ENCODE measurements at regions not wholly inside any gene's neighbourhood (a gene's known extent, or its start where the extent isn't known, plus 50 kb on each side); places are given as distances from the start of the nearest gene placed in this dataset.

GRCh38 chr9:21669701-21670100 lies 132.7 kb upstream of the MTAP start:
- no peak for DNase-seq (ENCODE audit: low read depth)

GRCh38 chr9:21670374-21670773 lies 132.1 kb upstream of the MTAP start:
- DNase-seq (ENCODE audit: low read depth) = no peak

DNA sequence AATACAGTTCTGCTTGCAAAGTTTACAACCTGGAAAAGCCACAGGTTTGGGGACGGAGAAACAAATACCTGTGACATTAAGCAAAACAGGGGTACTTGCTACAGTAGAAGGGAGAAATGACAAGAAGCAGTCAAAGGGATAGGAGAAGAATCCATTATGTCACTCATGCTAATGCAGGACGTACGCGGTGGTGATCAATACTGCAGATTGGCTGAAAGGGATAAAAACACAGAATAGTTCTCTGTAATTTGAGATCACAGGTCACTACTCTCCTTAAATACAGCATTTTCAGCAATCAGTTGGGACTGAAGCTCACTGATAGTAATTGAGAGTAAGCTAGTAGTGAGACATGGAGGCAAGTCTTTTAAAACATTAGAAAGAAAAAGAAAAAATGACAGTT lies 130.3 kb upstream of the MTAP start:
- no peak for DNase-seq (ENCODE audit: low read depth)

GRCh38 chr9:21672761-21673160 lies 129.7 kb upstream of the MTAP start:
- DNase-seq (ENCODE audit: low read depth) = no peak

- no peak for DNase-seq (ENCODE audit: low read depth)
Observed at GRCh38 chr9:21674894-21675293, 127.5 kb upstream of the MTAP start.

- no peak for DNase-seq (ENCODE audit: low read depth)
Observed at GRCh38 chr9:21677387-21677786, 125.0 kb upstream of the MTAP start.

- DNase-seq (ENCODE audit: low read depth) = no peak
Observed at GRCh38 chr9:21677834-21678233, 124.6 kb upstream of the MTAP start.

DNA sequence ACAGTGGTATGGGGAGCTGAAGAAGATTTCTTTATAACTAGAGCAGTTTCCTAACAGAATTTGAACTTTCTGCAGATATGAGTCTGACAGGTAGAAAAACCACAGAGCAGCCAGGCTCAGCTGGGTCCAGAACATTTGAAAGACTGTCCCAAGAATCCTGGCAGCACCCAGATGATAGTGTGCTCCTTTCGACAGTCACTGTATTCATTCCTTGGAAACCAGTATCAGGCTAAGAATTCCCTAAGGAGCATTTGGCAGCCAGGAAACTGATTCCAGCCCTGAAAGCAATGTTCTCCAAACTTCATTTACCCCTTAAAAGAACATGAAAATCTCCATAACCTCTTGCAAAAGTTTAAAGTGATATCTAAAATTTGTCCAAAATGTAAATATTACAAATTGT lies 123.0 kb upstream of the MTAP start:
- DNase-seq (ENCODE audit: low read depth) = no peak

GRCh38 chr9:21680590-21680989 lies 121.8 kb upstream of the MTAP start:
- no peak for DNase-seq (ENCODE audit: low read depth)

GRCh38 chr9:21681641-21682040 lies 120.8 kb upstream of the MTAP start:
- no peak for DNase-seq (ENCODE audit: low read depth)

DNA sequence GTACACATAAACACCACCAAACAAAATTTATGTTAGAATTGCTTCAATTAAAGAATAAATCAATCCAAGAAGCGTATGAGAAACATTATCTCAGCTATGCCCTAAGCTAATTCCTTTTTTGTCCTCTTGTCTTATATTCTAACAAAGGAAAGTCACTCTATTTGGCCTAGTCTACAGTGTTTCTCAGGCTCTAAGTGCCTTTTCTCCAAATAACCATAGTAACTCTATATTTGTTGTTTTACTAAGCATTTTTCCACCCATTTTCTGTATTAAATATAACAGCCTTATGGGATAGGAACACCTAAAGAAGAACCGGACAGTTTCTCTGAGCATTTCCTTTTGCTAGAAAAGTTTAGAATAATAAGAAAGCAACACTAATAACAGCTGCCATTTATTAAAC lies 120.1 kb upstream of the MTAP start:
- DNase-seq (ENCODE audit: low read depth) = no peak

DNA sequence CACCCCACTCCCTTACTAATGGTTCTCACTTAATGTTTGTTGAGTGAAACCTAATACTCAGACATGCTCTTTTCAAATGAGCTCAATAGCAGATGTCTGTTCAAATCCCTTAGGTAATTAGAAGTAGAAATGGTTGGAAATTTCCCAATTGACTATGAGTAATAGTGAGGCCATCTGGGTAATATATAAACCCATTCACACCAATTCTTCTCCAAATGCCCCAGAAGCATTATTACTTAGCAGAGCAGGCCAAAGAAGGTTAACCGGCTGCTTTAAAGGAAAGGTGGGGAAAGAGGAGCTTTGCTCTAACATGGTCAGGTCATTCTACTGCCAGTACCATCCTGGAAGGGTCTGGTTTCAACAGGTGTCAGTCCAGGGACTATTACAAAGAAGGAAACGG lies 119.5 kb upstream of the MTAP start:
- DNase-seq (ENCODE audit: low read depth) = no peak

DNA sequence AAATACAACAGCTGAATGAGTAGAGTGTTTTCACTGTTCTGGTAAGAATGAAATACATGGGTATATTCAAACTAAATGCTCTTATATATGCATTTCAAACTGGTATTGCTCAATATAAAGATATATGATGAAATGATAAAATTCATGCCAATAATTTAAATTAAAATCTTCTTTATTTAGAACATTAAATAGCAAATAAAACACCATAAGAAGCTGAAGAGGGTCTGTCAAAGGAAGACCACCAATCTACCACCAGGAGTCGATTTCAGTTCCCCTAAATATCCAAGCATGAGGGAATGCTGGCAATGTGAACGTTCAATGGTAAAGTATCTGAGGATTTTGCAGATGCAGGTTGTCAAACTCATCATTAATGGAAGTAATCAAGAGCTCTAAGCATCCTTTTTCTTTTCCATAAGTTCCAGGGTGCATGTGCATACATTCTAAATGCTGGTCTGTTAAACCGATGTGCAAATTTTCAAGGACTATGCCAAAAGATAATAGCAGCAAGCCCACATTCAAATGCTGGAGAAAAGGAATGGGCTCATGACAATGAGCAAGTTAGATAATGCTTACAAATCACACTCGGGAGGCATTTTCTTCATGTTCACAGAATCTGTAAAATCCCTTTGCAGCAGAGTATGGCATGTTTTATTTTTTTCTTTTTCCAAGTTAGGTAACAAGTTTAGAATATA lies 118.8 kb upstream of the MTAP start:
- no peak for DNase-seq (ENCODE audit: low read depth)

GRCh38 chr9:21684231-21684630 lies 118.2 kb upstream of the MTAP start:
- no peak for DNase-seq (ENCODE audit: low read depth)

GRCh38 chr9:21684831-21685362 lies 117.5 kb upstream of the MTAP start:
- no peak for DNase-seq (ENCODE audit: low read depth)

GRCh38 chr9:21685502-21685901 lies 116.9 kb upstream of the MTAP start:
- no peak for DNase-seq (ENCODE audit: low read depth)

- DNase-seq (ENCODE audit: low read depth) = no peak
Observed at GRCh38 chr9:21686738-21687137, 115.7 kb upstream of the MTAP start.

DNA sequence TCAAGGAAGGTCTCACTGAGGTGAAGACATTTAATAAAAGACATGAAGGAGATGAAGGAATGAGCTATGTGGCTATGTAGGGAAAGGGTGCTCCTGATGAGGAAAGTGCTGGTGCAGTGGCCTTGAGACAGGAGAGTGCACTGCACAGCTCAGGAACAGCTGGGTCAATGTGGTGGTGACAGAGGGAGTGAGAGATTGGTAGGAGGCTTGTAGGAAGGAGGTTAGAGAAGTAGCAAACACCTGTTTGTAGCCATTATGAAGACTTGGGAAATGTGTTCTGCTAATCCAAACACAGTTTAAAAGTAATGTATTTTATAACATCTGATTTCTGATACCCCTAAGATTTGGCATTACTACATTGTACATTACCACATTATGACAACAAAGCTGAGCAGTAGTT lies 115.1 kb upstream of the MTAP start:
- no peak for DNase-seq (ENCODE audit: low read depth)

DNA sequence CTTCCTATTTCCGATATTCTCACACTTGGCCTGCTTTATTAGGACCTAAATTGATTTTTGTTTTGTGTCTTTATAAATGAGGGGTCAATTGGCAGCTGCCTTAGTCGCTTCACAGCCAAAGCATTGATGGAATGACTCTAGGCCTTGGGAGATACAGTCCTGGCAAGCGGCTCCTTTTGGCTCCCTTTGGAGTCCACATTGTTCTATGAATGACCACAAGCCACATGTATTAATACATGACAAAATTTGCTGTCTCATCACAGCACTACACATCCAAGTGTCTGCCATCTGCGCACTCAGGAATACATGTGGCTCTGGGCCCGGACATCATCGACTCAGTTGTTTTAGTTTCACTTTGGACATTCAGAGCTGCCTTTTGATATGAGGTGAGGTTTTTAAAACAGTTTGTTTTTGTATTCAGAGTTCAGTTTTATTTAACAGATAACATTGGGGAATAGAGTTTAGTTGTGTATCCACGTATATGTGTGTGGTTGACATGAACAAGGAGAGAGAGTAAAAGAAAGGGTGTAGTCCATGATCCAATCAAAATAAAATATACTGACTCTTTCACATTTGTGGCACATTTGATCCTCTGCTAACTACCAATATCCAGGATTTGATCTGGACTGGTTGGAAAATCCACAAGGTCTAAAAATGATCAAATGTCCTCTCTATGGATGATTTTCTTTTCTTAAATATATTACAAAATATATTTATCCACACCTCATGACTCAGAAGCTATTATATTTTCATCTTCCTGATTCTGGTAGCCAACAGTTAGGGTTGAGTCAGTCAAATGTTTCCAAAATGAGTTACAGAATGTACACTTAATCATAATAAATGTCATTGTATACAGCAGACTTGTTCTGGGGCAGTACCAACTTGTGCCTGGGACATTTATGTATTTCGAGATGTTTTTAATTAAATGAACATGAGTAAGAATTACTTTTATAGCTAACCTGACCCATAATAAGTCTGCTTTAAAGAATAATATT lies 114.0 kb upstream of the MTAP start:
- no peak for DNase-seq (ENCODE audit: low read depth)

DNA sequence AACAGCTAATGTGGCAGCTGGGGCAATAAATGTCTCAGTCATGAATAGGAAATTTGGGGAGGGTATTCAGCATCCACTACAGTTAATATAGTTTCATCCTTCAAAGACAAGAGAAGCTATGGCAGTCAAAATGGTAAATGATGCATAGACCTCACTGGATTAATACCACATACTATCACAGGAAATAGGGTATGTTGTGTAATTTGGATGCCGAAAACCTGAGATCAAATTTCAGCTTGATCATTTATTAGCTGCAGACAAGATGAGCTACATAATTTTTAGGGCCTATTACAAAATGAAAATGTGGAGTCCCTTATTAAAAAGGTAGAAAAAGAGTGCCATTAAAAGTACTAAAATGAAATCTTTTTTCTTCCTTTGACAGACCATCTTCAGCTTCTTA lies 112.6 kb upstream of the MTAP start:
- DNase-seq (ENCODE audit: low read depth) = no peak

DNA sequence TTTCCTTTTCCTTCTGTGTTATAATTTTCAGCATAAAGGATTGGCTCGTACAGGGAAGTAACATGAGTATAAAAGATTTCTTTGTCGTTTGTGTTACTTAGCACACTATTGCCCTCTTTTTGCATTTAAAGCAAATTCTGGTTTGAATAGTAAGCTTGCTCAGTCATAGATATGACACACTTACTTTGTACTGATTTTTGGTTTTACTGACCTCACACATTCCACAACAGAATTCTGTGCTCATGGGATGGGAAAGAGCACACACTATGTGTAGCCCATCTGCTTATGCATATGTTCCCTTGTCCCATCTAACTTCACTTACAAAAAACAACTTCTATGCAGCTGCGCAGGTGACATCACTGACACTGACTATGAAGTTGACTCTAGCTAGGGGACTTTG lies 111.9 kb upstream of the MTAP start:
- no peak for DNase-seq (ENCODE audit: low read depth)

DNA sequence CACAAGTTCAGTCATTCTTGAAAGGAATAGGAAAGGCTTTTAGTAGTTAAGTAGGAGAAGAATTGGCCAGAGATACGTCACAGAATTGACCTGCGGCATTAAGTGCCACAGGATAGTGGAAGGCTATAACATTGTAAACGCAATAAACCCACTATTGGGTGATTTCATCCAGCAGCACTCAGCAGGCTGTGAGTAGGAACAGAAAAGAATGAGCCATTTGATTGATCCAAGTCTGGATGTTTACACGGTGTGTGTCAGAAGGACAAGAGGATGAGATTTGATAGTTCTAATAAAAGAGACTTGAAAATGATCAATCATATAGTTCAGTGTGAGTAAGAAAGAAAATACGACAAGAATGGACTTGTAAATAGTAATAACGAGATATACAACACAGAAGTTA lies 110.0 kb upstream of the MTAP start:
- no peak for DNase-seq (ENCODE audit: low read depth)

DNA sequence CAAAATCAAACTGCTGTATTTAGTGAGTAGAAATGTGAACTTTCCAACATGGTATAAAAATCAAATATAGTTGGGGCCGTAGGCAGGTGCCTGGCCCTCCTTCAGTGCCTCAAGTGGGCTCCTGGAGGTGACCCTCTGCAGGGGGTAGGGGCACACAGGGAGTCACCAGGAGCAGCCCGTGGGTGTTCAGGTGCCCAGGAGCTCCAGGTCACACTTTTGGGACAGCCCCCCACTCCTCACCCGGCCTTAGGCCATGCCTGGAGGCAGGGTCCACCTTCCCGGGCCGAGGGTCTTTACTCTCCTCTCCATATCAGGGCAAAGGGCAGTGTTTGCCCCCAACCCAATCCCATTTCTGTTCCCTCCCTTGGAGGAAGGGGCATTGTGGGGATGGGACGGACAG lies 108.0 kb upstream of the MTAP start:
- DNase-seq (ENCODE audit: low read depth) = no peak

Data from activated gamma-delta T cell treated with anti-CD3 and anti-CD28 coated beads, Interleukin-2, amount 50 U/mL, for 16 hours (primary cell).